Activated T-helper 2 cell treated with anti-CD3 and anti-CD28 coated beads, Interferon-gamma antibody, Interleukin-2, Interleukin-4, amounts not matched to agents 10 μg/mL and 5 μg/mL and 100 μg/mL, durations not matched to agents 14 hours and 24 hours and 36 hours (primary cell): ENCODE measurements at regions not wholly inside any gene's neighbourhood (a gene's known extent, or its start where the extent isn't known, plus 50 kb on each side); places are given as distances from the start of the nearest gene placed in this dataset.

ENCODE experiments used
- DNase-seq: peaks from one replicate; pipeline ENCODE4 v3.0.0; 2021; ENCODE audit warnings: low spot score
- H3K27ac Mint-ChIP-seq: one replicate; pipeline ENCODE4 v1.8.0; 2021; ENCODE audit warnings: mixed read lengths
- H3K27me3 Mint-ChIP-seq: one replicate; pipeline ENCODE4 v1.8.0; 2021; ENCODE audit warnings: low read depth, mixed read lengths
- H3K36me3 Mint-ChIP-seq: one replicate; pipeline ENCODE4 v1.8.0; 2021; ENCODE audit warnings: low read depth, mixed read lengths
- H3K4me1 Mint-ChIP-seq: one replicate; pipeline ENCODE4 v1.8.0; 2021; ENCODE audit warnings: low read depth, mixed read lengths
- H3K4me3 Mint-ChIP-seq: one replicate; pipeline ENCODE4 v1.8.0; 2021; ENCODE audit warnings: low read depth, mild to moderate bottlenecking, moderate library complexity, mixed read lengths
- H3K9me3 Mint-ChIP-seq: one replicate; pipeline ENCODE4 v1.8.0; 2021; ENCODE audit warnings: mixed read lengths
- intact Hi-C: fragments of 100-400 bp; cut with micrococcal nuclease; formaldehyde crosslinking; loops from one replicate; pipeline ENCODE4 v1.15.1; 2023

GRCh38 chr6:109315341-109316110 is 66.7 kb downstream of the CD164 start:
- no peak overlapping the region for H3K4me3 Mint-ChIP-seq
- H3K27ac Mint-ChIP-seq = no peak overlapping the region
- DNase-seq = no peak
- no peaks in the 10 kb centered on the region for H3K9me3 Mint-ChIP-seq
- H3K4me1 Mint-ChIP-seq = no peaks in the 10 kb centered on the region
- intact Hi-C loops = no loop called here
- H3K36me3 Mint-ChIP-seq = no peaks in the 10 kb centered on the region
- no peaks in the 10 kb centered on the region for H3K27me3 Mint-ChIP-seq

- Mint-ChIP-seq H3K9me3 (no peaks in the 10 kb centered on the region), H3K27me3 (no peaks in the 10 kb centered on the region)
- intact Hi-C loops = no loop called here
These were observed 68.0 kb downstream of the CD164 start for GRCh38 chr6:109314313-109314712.

GRCh38 chr6:109313139-109313538 is 69.1 kb downstream of the CD164 start:
- Mint-ChIP-seq H3K4me3 (no peak overlapping the region), H3K27ac (no peak overlapping the region), H3K9me3 (no peaks in the 10 kb centered on the region), H3K27me3 (no peaks in the 10 kb centered on the region), H3K4me1 (peaks cover 1% of the 10 kb centered on the region), H3K36me3 (no peaks in the 10 kb centered on the region)
- no peak for DNase-seq
- intact Hi-C loops = no loop called here

More at GRCh38 chr6:109314313-109314712, 68.0 kb downstream of the CD164 start:
- H3K4me3 Mint-ChIP-seq = no peak overlapping the region
- no peak for DNase-seq
- no peak overlapping the region for H3K27ac Mint-ChIP-seq
- H3K36me3 Mint-ChIP-seq = no peaks in the 10 kb centered on the region
- H3K4me1 Mint-ChIP-seq = no peaks in the 10 kb centered on the region

- DNase-seq = no peak
- H3K36me3 Mint-ChIP-seq = no peaks in the 10 kb centered on the region
- H3K4me3 Mint-ChIP-seq = no peak overlapping the region
- H3K4me1 Mint-ChIP-seq = peaks cover 13% of the 10 kb centered on the region
- H3K27me3 Mint-ChIP-seq = no peaks in the 10 kb centered on the region
- intact Hi-C loops = no loop called here
- no peaks in the 10 kb centered on the region for H3K9me3 Mint-ChIP-seq
- H3K27ac Mint-ChIP-seq = no peak overlapping the region
These were observed 70.8 kb downstream of the CD164 start for GRCh38 chr6:109311471-109311870.

GRCh38 chr6:109309917-109310316 is 72.3 kb downstream of the CD164 start:
- Mint-ChIP-seq H3K27ac (no peak overlapping the region), H3K27me3 (no peaks in the 10 kb centered on the region)
- intact Hi-C loops = loop anchor here (2.0 to 10.0 kb wide), 4 partner anchors 63 to 215 kb away; partner anchors contain the start of genes CD164, CEP57L1 and SESN1

GRCh38 chr6:109308018-109308492 is 74.2 kb downstream of the CD164 start:
- intact Hi-C loops = loop anchor here (2.0 to 10.0 kb wide), 4 partner anchors 65 to 213 kb away; partner anchors contain the start of genes CD164, CEP57L1 and SESN1
- peaks cover 35% of the 10 kb centered on the region for H3K4me1 Mint-ChIP-seq

More at GRCh38 chr6:109309917-109310316, 72.3 kb downstream of the CD164 start:
- Mint-ChIP-seq H3K4me1 (peaks cover 20% of the 10 kb centered on the region), H3K4me3 (no peak overlapping the region), H3K36me3 (no peaks in the 10 kb centered on the region), H3K9me3 (no peaks in the 10 kb centered on the region)
- DNase-seq = no peak

GRCh38 chr6:109306733-109307132 is 75.5 kb downstream of the CD164 start:
- intact Hi-C loops = loop anchor here (1.0 to 10.0 kb wide), 2 partner anchors 104 to 122 kb away; no protein-coding TSS in a partner anchor
- no peak for DNase-seq
- no peaks in the 10 kb centered on the region for H3K36me3 Mint-ChIP-seq
- no peak overlapping the region for H3K4me3 Mint-ChIP-seq
- H3K9me3 Mint-ChIP-seq = no peaks in the 10 kb centered on the region
- no peak overlapping the region for H3K27ac Mint-ChIP-seq
- peaks cover 35% of the 10 kb centered on the region for H3K4me1 Mint-ChIP-seq
- H3K27me3 Mint-ChIP-seq = no peaks in the 10 kb centered on the region

More at GRCh38 chr6:109308018-109308492, 74.2 kb downstream of the CD164 start:
- Mint-ChIP-seq H3K36me3 (no peaks in the 10 kb centered on the region), H3K27ac (peak overlapping the region; percentile 76), H3K27me3 (no peaks in the 10 kb centered on the region), H3K4me3 (no peak overlapping the region), H3K9me3 (no peaks in the 10 kb centered on the region)
- no peak for DNase-seq

GRCh38 chr6:109305028-109305427 is 77.2 kb downstream of the CD164 start:
- intact Hi-C loops = loop anchor here (10.0 kb wide), 1 partner anchor 120 kb away; no protein-coding TSS in a partner anchor
- DNase-seq = no peak
- H3K9me3 Mint-ChIP-seq = no peaks in the 10 kb centered on the region
- no peaks in the 10 kb centered on the region for H3K27me3 Mint-ChIP-seq
- H3K27ac Mint-ChIP-seq = peak overlapping the region; percentile 38
- H3K4me1 Mint-ChIP-seq = peaks cover 35% of the 10 kb centered on the region
- H3K36me3 Mint-ChIP-seq = no peaks in the 10 kb centered on the region
- H3K4me3 Mint-ChIP-seq = no peak overlapping the region

- H3K27ac Mint-ChIP-seq = peak overlapping the region; percentile 38
- intact Hi-C loops = loop anchor here (10.0 kb wide), 1 partner anchor 120 kb away; no protein-coding TSS in a partner anchor
- no peaks in the 10 kb centered on the region for H3K27me3 Mint-ChIP-seq
- no peak for DNase-seq
- no peaks in the 10 kb centered on the region for H3K36me3 Mint-ChIP-seq
- no peaks in the 10 kb centered on the region for H3K9me3 Mint-ChIP-seq
- H3K4me1 Mint-ChIP-seq = peaks cover 35% of the 10 kb centered on the region
- H3K4me3 Mint-ChIP-seq = no peak overlapping the region
These were observed 77.8 kb downstream of the CD164 start for GRCh38 chr6:109304284-109305015.

GRCh38 chr6:109303640-109304283 is 78.5 kb downstream of the CD164 start:
- DNase-seq = no peak
- intact Hi-C loops = loop anchor here (10.0 kb wide), 1 partner anchor 119 kb away; no protein-coding TSS in a partner anchor
- Mint-ChIP-seq H3K9me3 (no peaks in the 10 kb centered on the region), H3K36me3 (no peaks in the 10 kb centered on the region), H3K27ac (peak overlapping the region; percentile 38), H3K4me3 (no peak overlapping the region), H3K27me3 (no peaks in the 10 kb centered on the region), H3K4me1 (peaks cover 35% of the 10 kb centered on the region)

GRCh38 chr6:109303164-109303563 is 79.1 kb downstream of the CD164 start:
- intact Hi-C loops = loop anchor here (10.0 kb wide), 1 partner anchor 118 kb away; no protein-coding TSS in a partner anchor
- Mint-ChIP-seq H3K9me3 (no peaks in the 10 kb centered on the region), H3K27me3 (no peaks in the 10 kb centered on the region), H3K4me3 (no peak overlapping the region), H3K27ac (no peak overlapping the region), H3K4me1 (peaks cover 34% of the 10 kb centered on the region), H3K36me3 (no peaks in the 10 kb centered on the region)
- DNase-seq = no peak

- no peak overlapping the region for H3K4me3 Mint-ChIP-seq
- H3K9me3 Mint-ChIP-seq = no peaks in the 10 kb centered on the region
- intact Hi-C loops = loop anchor here (10.0 kb wide), 1 partner anchor 117 kb away; no protein-coding TSS in a partner anchor
- no peak for DNase-seq
- H3K27me3 Mint-ChIP-seq = no peaks in the 10 kb centered on the region
- H3K4me1 Mint-ChIP-seq = peaks cover 28% of the 10 kb centered on the region
- H3K36me3 Mint-ChIP-seq = no peaks in the 10 kb centered on the region
- no peak overlapping the region for H3K27ac Mint-ChIP-seq
These were observed 80.1 kb downstream of the CD164 start for GRCh38 chr6:109302176-109302575.
